DND-41 (cell line): ENCODE measurements at regions not wholly inside any gene's neighbourhood (a gene's known extent, or its start where the extent isn't known, plus 50 kb on each side); places are given as distances from the start of the nearest gene placed in this dataset.

Source experiments
- ATAC-seq: fragments of 200-7000 bp; cut with Tn5 transposase; 3 replicates; pipeline ENCODE4 v1.9.1; 2021; ENCODE audit warnings: low read depth; ENCODE audit not compliant: insufficient read depth
- DNase-seq: peaks from one replicate; pipeline ENCODE4 v3.0.0-alpha.2; 2020
- H2AFZ ChIP-seq: 2 replicates; pipeline ENCODE4 v1.6.0; 2012; ENCODE audit warnings: low read depth, low read length
- H3K27ac ChIP-seq: 2 replicates; pipeline ENCODE4 v1.5.1; 2012; ENCODE audit warnings: low read length, inconsistent platforms
- H3K27me3 ChIP-seq: fragments of 200-600 bp; sonication (generic); 2 replicates; pipeline ENCODE4 v1.6.0; 2012; ENCODE audit warnings: low read length, mild to moderate bottlenecking, inconsistent platforms; ENCODE audit not compliant: insufficient read depth, poor library complexity
- H3K36me3 ChIP-seq: 2 replicates; pipeline ENCODE4 v1.5.1; 2012; ENCODE audit warnings: low read length, inconsistent platforms; ENCODE audit not compliant: insufficient read depth
- H3K4me1 ChIP-seq: 2 replicates; pipeline ENCODE4 v1.5.1; 2012; ENCODE audit warnings: mild to moderate bottlenecking, low read length; ENCODE audit not compliant: insufficient read depth
- H3K4me2 ChIP-seq: 2 replicates; pipeline ENCODE4 v1.6.0; 2012; ENCODE audit warnings: mild to moderate bottlenecking, moderate library complexity, low read length, inconsistent platforms; ENCODE audit not compliant: insufficient read depth
- H3K4me3 ChIP-seq, 2 experiments: fragments of 200-600 bp in 1 of 2; shearing (Covaris generic) in 1 of 2; 2 replicates each; pipeline ENCODE4 v1.5.1; 2012 to 2016; ENCODE audit warnings: inconsistent platforms in 2 of 2, low read length in 2 of 2, mild to moderate bottlenecking in 2 of 2, low read depth in 1 of 2, moderate library complexity in 1 of 2
- H3K79me2 ChIP-seq: 2 replicates; pipeline ENCODE4 v1.6.0; 2012; ENCODE audit warnings: low read length, inconsistent platforms; ENCODE audit not compliant: insufficient read depth
- H3K9ac ChIP-seq: 2 replicates; pipeline ENCODE4 v1.6.0; 2012; ENCODE audit warnings: low read depth, mild to moderate bottlenecking, inconsistent platforms, low read length, moderate library complexity
- H3K9me3 ChIP-seq: 2 replicates; pipeline ENCODE4 v1.5.1; 2012; ENCODE audit warnings: low read length, moderate library complexity, mild to moderate bottlenecking, inconsistent platforms; ENCODE audit not compliant: insufficient read depth, severe bottlenecking
- H4K20me1 ChIP-seq: 2 replicates; pipeline ENCODE4 v1.6.0; 2012; ENCODE audit warnings: low read length; ENCODE audit not compliant: insufficient read depth
- CTCF ChIP-seq: IDR thresholded peaks from 2 replicates; pipeline ENCODE4 v1.5.1; 2012; ENCODE audit warnings: borderline replicate concordance, low read length, moderate library complexity, mild to moderate bottlenecking; ENCODE audit not compliant: poor library complexity, severe bottlenecking; ENCODE audit errors: extremely low read depth
- EZH2 ChIP-seq: IDR thresholded peaks from 3 replicates; pipeline ENCODE4 v1.6.1; 2012; ENCODE audit warnings: borderline replicate concordance, low read depth, mild to moderate bottlenecking, moderate library complexity, low read length, inconsistent platforms; ENCODE audit not compliant: severe bottlenecking

- H3K4me2 ChIP-seq = no peak overlapping the region
- no peaks in the 10 kb centered on the region for H3K79me2 ChIP-seq
- no peak for TF ChIP-seq CTCF
- TF ChIP-seq EZH2 = no peak
- no peaks in the 10 kb centered on the region for H4K20me1 ChIP-seq
- no peak overlapping the region for H2AFZ ChIP-seq
- no peak for ATAC-seq
- no peaks in the 10 kb centered on the region for H3K27me3 ChIP-seq
- H3K4me3 ChIP-seq = no peak overlapping the region
- no peaks in the 10 kb centered on the region for H3K4me1 ChIP-seq
- no peak for DNase-seq
- no peak overlapping the region for H3K27ac ChIP-seq
- no peak overlapping the region for H3K9ac ChIP-seq
- no peaks in the 10 kb centered on the region for H3K9me3 ChIP-seq
- H3K36me3 ChIP-seq = no peaks in the 10 kb centered on the region
Measured at GRCh38 chr5:66503203-66503789, 92.9 kb upstream of the MAST4 start.

GRCh38 chr5:66507106-66507505, 89.1 kb upstream of the MAST4 start:
- Histone ChIP-seq H3K36me3 (no peaks in the 10 kb centered on the region), H3K4me2 (no peak overlapping the region), H2AFZ (no peak overlapping the region), H3K4me3 (no peak overlapping the region), H3K27ac (no peak overlapping the region), H3K9me3 (no peaks in the 10 kb centered on the region), H3K4me1 (no peaks in the 10 kb centered on the region), H3K9ac (no peak overlapping the region), H3K79me2 (no peaks in the 10 kb centered on the region), H4K20me1 (no peaks in the 10 kb centered on the region), H3K27me3 (no peaks in the 10 kb centered on the region)
- no peak for ATAC-seq
- TF ChIP-seq CTCF (no peak), EZH2 (no peak)
- no peak for DNase-seq

- DNase-seq (no peak), ATAC-seq (no peak)
- no peaks in the 10 kb centered on the region for H3K79me2 ChIP-seq
Measured at GRCh38 chr5:66511491-66511890, 84.7 kb upstream of the MAST4 start.

More at GRCh38 chr5:66511491-66511890, 84.7 kb upstream of the MAST4 start:
- no peaks in the 10 kb centered on the region for H3K27me3 ChIP-seq
- no peak overlapping the region for H3K9ac ChIP-seq
- H3K4me2 ChIP-seq = no peak overlapping the region
- no peak overlapping the region for H2AFZ ChIP-seq
- no peak overlapping the region for H3K27ac ChIP-seq
- H3K4me3 ChIP-seq = no peak overlapping the region
- H3K9me3 ChIP-seq = no peaks in the 10 kb centered on the region
- no peaks in the 10 kb centered on the region for H3K4me1 ChIP-seq
- H3K36me3 ChIP-seq = no peaks in the 10 kb centered on the region
- TF ChIP-seq EZH2 (no peak), CTCF (no peak)
- H4K20me1 ChIP-seq = no peaks in the 10 kb centered on the region
